Stimulated activated CD8-positive, alpha-beta memory T cell treated with anti-CD3 and anti-CD28 coated beads, Interleukin-12 subunit alpha, Interleukin-12 subunit beta, amount 100 ng/mL, for 24 hours (primary cell): ENCODE measurements at regions not wholly inside any gene's neighbourhood (a gene's known extent, or its start where the extent isn't known, plus 50 kb on each side); places are given as distances from the start of the nearest gene placed in this dataset.

ENCODE experiments used
- DNase-seq: peaks from one replicate; pipeline ENCODE4 v3.0.0-alpha.2; 2020; ENCODE audit errors: extremely low read depth

DNA sequence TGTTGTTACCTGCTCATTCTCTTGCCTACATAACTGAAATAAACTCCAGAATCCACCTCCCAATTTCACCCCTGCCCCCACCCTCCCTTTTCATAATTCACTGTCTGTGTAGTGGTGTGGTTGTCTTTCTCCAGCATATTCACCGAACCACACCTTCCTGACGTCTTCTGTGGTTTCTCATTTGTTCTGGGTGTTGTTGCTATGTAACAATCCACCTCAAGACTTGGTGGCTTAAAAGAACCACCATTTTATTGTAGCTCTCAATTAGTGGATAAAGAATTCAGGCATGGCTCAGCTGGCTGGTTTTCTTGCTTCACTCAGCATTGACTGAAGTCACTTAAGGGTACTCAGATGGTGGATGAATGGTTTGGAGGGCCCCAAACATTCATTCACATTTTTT is 229.8 kb downstream of the MAF start:
- DNase-seq: no peak

DNA sequence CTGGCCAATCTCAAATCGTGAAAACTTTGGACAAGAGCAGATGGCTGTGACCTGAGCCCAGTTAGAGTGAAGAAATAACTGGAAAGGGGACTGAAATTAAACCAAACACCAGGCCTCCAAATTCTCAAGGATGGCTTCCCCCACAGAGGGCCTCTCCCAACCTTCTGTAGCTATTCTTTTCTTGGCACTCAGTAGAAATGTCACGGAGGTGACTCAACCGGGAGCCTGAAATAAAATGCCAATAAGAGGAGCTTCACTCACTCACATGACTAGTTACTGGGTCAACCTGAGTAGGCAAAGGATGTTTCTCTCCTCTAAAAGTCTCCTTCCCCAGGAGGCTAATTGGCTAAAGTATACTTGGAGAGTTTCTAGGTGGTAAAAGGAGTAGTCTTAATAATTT is 230.7 kb downstream of the MAF start:
- DNase-seq: no peak

DNA sequence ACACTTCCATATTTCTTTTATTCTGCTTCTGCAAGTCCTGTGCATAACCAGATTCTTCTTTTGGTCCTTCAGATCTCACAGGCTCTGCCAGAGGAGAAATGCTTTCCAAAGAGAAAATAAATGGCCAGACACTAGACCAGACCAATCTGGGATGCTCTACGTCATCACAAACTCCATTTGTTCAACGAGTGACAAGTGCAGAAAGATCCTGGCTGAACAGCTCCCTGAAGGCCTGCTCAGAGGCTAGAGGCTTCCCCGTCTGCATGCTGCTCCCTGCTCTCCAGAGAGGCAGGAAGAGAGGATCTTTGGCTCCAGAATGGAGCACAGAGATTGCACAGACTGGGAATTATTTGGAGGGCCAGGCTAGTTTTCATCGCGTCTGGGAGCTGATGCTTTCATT is 232.7 kb downstream of the MAF start:
- no peak for DNase-seq

DNA sequence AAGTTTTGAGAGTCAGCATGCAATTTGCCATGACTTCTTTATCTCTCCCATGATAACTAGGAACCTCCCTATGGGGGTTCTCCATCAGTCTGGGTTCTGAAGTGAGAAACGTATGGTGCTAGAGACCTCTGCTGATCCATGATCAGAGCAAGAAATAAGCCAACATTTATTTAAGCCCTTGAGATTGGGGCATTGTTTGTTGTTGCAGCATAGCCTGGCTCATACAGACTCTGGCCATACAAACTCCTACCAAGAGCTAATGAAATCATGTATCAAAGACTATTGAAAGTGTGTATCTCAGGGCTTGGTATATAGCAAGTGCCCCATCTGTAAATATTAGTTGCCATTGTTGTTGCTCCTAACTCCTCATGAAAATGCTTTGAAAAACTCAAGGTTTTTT is 233.9 kb downstream of the MAF start:
- no peak for DNase-seq

DNA sequence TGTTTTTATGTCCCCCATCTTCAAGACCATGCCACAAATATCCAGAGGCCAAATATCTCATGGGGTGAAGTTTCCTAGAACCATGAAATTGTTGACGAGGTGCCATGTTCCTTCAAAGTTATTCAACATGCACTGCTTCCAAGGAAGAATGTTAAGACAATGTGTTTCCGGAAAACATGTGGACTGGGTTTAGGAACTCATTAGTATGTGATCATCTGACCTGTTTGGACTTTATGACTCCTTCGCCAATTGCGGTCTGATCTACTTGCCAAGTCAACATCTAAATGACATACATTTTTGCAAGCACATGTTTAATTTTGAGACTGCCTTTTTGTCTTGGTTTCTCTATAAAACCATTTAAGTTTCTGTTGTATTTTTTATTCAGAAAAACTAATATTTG is 234.8 kb downstream of the MAF start:
- DNase-seq: no peak

DNA sequence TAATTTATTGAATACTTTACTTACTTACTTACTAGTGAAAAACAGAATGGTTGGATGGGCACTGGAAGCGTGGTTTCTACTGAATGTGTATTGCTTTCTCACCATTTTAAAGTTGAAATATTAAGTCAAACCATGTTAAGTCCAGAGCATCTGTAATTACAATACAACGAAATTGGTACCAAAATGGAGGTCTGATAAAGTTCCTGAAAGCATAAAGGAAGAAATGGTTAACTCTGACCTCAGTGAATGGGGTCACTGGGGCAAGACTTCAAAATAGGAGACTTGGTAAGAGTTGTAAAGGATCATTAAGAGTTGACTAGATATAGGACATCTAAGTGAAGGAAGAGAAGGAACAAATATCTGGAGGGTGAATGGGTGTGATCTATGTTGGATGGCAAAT is 237.1 kb downstream of the MAF start:
- no peak for DNase-seq

DNA sequence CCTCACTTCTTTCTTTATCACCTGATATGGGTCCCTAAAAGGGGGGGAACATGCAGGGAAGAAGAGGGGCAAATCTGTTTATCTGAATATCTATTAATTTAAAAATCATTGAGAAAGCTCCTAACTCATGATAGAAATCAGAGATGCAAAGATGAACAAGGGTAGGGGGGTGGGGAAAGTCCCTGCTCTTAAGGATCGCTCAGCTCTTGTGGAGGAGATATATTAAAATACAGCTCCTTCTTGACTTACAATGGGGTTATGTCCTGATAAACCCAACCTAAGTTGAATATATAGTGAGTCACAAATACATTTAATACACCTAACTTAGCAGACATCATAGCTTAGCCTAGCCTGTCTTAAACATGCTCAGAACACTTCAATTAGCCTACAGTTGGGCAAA is 237.5 kb downstream of the MAF start:
- DNase-seq: no peak

DNA sequence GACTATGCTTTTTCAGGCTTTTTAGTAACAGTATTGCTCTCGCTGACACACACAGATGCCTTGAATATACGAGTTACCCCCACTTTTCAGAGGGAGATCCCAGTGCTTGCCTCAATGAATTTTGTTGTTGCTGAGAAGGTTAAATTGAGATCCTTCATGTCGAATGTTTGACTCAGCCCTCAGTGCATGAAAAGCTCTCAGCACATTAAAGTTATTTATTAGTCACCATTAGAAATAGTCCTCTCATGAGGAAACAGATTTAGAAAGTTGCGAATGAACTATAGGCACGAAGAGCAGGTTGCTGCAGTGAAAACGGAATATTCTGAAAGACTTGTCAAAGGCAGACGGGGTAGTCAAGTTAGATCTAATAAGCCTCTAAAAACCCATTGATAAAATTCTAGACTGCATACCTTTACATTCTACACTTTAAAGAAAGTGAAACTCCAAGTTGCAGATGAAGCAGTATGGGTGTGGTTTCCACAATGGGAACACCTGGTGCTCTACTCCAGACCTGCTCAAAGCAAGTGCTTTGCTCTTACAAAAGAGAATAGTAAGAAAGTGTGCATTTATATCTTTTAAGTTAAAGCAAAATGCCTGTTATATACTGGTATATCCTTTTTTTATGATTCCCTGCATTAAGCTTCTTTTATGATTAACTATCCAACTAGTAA is 238.1 kb downstream of the MAF start:
- DNase-seq: no peak

DNA sequence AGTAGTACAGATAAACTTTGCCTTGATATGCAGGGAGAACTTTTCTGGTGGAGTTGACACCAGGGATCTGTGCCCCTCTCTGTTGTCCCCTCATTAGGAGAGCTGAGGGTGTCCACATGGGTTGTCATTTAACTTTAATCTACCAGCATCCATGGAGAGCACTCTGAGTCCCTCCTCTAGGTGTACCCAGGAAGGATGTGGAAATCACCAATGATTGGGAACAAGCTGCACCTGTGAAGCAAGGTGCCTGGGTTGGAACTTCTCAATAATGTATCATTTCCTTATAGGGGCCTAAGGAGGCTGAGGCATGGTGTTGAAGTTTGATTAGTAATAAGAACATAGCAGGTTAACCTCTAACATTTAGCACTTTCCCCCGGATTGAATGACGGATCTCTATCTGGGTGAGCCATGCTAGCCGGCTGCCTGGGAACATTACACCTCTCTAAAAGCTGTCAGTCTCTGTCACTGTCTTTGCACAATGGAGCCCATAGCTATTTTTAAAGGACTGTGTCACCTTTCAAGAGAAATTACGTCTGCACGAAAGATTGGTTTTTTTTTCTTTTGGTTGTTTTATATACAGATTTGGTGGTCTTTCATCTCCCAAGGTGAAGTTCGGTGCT is 239.3 kb downstream of the MAF start:
- no peak for DNase-seq

DNA sequence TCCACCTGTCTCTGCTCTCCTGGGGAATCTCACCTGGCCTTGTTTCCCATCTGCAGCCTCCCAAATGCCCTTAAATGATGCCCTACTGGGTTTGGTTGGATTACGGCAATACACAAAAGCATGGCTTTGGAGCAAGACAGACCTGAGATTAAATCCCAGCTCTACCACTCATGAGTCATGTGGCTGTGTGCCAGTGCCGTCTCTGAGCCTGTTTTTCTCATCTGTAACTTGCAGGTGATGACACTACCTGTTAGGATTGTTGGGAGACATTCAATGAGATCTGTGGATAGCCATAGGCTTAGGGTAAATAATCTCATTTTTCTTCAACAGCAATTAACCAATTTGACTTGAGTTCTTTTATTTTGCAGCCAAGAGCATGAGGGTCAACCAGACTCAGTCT is 240.3 kb downstream of the MAF start:
- DNase-seq: no peak

DNA sequence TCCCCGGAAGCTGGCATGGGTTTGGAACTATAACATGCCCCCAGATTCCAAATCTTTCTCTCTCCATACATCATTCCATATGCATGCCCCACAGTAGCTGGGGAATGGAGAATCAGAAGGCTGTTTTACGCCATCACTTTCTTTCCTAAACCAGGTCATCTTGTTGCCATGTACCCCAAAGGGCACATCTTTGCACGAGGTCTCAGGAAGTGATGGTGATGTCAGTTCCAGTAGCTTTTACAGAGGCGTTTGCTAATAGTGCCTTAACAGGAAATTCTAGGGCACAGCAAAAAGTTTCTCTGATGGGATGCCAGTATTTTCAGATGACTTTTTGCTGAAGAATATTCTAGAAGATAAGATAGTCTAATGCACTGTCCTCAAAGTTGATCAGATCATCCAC is 241.5 kb downstream of the MAF start:
- no peak for DNase-seq

DNA sequence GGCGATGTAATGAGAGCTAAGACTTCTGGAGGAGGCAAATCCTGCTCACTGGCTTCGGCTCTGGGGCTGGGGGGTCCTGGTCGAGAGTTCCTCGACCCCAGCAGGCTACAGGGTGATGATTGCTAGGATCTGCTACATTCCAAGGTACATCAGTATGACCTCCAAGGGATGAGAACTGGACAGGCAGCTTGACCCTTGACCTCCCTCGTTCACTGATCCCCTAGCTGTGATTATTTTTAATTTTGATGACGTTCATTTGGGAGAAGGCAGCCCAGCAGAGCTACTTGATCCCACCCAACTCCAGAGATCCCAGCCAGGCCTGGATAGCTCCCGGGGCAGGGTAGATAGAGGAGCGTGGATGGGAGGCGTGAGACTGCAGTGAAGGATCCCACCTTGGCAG is 242.3 kb downstream of the MAF start:
- DNase-seq: no peak

DNA sequence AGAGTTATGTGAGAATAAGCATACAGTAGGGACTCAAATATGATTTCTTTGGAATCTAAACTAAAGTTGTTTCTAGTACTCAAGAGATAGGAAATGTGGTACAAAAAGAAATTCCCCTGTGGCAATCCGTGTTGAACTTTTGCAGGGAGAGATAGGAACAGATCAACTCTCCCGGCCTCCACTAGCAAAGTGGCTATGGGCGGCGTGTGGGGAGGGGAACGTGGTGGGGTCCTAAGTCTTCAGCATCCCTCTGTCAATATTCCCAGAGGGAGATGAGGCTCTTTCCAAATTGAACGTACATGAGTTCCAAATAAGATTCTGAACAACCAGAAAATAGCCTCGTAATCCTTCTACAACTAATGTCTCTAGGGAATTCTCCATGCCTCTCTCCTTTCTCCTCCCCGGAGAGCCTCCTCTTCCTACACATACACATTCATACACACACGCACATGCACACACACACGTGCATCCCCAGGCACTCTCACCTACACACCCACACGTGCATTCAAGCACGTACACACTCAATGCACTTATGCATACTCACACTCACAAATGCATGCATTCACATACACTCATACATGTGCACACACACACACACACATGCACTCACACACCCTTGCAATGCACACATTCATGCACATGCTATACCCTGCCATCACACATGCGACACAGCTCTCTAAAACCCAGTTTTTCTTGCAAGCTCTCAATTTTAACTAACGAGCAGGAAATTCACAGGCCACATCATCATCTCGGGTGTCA is 244.8 kb downstream of the MAF start:
- DNase-seq: no peak

DNA sequence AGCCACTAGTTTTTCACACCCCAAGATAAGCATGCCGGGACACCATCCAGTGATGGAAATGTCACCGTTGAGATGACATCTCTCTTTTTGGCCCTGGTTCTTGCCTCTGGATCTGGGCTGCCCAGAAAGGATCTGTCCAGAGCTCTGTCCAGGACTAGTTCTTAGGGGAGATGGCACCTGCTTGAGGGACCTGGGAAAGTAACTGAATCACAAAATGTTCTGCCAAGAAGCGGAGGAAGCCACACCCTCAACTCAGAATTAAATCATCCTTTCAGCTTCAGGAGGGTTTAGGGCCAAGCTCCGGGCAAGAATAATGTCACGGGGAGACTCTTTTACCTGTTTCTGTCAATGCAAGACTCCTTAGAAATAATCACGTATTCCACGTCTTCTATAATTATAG is 248.6 kb downstream of the MAF start:
- DNase-seq: no peak

DNA sequence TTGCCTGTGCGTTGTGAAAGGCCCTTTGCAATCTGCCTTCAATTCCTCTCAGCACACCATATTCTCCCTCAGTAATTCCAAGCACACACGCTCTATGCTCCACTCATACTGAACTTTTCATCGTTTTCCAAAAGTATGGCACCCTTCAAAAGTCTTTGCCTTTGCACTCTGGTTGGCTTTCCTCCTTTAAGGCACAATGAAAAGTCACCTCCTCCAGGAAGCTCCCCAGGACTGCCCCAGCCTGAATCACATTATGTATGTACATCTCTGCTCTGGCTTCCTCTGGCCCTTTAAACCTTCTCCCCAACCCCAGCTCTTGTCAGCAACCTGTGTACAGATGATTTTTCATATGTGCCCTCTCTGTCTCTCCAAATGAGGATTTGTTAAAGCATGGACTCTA is 250.7 kb downstream of the MAF start:
- no peak for DNase-seq

DNA sequence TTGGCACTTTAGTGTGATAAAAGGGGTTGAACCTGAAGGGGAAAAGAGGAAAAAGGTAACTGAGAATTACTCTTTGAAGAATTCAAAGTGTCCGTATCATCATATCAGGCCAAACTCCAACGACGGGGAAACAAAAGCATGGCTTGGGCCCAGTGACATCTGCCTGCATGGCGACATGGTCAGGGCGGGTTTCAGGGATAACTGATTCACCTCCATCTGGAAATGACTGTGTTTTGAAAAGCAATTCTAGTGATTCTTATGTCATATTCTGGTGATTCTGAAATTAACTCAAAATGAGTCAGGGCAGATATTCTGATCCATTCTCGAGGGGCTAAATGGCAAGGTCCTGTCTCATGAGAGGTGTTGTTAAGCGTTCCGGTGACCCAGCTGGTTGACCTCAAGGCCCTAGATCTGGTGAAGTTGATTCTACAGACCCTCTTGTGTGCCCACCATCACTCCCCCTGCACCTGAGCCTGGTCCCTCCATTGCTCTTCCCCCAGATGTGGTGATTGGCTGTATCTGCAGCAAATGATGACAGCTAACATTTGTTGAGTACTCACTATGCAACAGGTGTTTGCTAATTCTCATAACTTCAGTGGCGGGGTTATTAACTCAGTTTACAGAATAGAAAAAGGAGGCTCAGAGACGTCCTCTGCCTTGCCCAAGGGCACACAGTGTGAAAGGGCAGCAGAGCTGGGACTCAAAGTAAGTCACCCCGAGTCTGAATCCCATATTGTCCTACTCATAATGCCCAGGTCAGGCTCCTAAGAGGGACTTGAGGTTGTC is 251.8 kb downstream of the MAF start:
- no peak for DNase-seq

DNA sequence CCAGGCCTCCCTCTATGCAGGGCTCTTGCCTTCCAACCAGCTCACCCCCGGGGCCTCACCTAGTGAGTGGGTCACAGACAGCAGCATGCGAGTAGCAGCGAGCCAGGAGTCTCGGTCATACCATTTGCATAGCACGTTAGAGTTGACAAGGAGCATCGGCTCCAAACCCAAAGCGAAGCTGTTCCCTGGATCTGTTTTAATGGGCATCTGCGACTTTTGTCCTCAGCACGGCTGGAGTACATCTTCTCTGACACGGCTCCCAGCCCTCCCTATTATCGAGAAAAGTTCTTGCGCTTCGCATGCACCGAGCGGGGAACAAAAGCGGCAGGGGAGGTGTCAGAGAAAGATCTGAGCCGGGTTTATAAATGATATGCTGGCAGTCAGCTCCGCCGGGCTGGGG is 253.3 kb downstream of the MAF start:
- DNase-seq: no peak

DNA sequence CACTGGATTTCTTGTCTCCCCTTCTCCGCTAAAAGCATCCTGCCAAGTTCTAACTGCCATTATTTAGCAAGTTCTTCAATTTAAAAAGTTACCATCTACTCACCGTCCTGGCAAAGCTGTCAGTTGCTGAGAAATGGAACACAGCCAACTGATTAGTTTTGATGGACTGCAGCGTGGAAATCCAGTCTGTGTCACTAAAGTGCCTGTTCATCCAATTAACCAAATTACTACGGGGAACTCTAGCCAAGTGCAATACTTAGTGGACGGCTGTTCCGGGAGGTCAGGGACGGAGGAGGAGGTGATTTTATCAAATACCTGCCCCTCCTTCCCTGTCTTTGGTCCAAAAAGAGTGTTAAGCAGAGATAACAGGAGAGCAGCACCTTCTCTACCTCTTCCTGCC is 260.7 kb downstream of the MAF start:
- DNase-seq: no peak

DNA sequence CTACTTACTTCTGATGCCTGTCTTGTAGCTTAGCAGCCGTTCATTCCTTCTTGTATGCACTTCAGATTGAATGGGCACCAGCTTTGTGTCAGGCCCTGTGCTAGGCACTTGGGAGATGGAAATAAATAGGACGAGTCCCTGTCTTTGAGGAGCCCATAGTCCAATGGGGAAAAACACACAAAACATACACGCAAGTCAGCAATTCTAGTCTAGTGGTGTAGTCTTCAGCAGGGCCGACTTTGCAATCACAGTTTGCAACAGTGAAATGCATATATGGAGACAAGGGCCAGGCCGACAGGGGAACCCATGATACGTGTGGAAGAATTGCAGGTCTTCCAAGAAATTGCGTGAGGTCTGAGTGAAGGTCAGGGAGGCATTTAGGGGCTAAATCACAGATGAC is 262.6 kb downstream of the MAF start:
- no peak for DNase-seq

DNA sequence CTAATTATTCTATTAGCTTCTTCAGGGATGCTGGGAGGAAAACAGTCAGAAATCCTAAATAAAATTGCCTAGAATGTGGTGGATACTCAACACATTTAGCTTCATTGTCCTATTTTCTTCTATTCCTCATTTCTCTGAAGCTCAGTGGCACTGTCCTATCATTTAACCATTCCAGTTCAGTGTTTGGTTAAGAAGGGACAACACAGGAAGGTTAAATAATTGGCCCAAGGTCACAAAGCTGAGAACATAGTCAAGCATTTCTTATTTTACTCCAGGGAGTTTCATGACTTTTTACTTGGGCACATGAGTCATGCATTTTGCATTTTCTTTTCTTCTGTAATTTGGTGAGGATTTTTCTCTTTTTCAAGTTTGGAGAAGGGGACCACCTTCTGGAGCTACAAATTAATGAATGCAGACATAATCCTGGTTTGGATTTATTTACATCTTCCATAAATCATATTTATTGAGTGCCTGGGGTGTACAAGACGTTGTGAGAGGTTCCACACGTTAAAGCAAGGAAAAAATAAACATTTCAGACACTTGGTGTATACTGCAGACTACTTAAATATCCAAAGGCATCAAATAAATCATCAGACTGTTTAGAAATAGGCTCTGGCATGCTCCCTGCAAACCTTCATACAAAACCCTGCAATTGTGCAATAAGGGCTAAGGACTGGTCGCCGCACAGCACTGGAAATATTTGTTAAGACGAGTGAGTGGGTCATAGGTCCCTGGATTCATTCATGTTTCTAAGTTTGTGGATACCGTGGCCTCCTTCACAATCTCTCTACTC is 263.9 kb downstream of the MAF start:
- no peak for DNase-seq

DNA sequence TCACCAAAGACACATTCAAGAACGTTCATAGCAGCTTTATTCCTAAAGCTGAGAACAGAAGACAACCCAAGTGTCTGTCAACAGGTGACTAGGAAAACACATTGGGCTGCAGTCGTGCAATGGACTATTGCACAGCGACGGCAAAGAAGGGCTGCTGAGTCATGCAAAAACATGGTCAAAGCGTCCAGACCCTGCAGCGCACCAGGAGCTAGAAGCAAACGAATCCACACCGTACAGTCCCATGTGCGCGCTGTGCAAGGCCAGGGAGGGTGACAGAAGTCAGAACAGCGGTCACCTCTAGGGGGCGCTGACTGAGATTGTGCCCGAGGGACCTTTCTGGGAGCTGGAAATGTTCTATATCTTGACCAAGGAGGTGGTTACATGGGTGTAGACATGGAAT is 266.4 kb downstream of the MAF start:
- DNase-seq: no peak

DNA sequence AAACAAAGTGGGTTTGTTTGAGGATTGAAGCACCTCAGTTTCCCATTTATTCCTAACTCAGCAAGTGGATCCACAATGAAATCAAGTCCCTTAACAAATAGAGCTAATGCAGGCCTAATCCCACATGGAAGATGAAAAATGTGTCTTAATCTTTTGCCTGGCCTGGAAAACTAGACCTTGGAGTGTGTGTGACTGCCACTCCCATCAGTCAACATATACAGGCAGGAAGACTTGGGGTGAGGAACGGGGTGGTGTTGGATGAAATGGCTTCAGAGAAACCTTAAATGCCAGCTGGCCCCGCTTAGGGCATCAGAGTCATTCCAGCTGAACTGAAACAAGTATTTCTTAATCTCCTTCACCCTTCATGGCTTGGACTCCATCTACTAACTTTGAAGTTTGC is 269.5 kb downstream of the MAF start:
- no peak for DNase-seq
